ENCODE measurements at regions not wholly inside any gene's neighbourhood (a gene's known extent, or its start where the extent isn't known, plus 50 kb on each side); places are given as distances from the start of the nearest gene placed in this dataset.

- DNase-seq, result no peak
These were observed 285.1 kb downstream of the TNS1 start for GRCh38 chr2:217717646-217718045.

GRCh38 chr2:217715484-217715883 lies 287.3 kb downstream of the TNS1 start:
- no peak for DNase-seq

DNA sequence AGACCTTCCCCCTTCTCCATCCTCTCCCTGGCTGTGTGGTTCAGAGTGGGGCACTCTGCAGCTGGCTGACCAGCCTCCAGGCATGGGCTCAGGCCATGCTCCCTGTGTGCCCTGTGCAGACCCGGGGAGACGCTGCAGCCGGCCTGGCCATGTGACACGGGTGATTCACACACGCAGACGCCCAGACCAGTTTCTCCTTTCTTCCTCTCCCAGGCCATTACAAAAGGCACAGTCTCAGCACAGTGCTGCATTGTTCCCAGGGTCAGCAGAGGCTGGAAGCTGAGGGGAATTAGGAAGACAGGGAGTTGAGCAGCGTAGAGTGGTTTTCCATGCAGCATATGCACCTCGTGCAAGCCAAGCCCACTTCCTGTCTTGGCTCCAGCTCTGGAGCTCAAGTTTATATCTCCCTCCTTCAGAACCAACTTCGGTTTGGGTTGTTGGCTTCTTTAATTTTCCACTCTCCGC lies 288.5 kb downstream of the TNS1 start:
- DNase-seq, result no peak

GRCh38 chr2:217713395-217714286 lies 289.2 kb downstream of the TNS1 start:
- peak; percentile 72 for DNase-seq

- DNase-seq, result no peak
These were observed 290.4 kb downstream of the TNS1 start for GRCh38 chr2:217712431-217712830.

- no peak for DNase-seq
These were observed 291.6 kb downstream of the TNS1 start for GRCh38 chr2:217711188-217711587.

- DNase-seq, result no peak
These were observed 292.5 kb downstream of the TNS1 start for GRCh38 chr2:217710211-217710765.

DNA sequence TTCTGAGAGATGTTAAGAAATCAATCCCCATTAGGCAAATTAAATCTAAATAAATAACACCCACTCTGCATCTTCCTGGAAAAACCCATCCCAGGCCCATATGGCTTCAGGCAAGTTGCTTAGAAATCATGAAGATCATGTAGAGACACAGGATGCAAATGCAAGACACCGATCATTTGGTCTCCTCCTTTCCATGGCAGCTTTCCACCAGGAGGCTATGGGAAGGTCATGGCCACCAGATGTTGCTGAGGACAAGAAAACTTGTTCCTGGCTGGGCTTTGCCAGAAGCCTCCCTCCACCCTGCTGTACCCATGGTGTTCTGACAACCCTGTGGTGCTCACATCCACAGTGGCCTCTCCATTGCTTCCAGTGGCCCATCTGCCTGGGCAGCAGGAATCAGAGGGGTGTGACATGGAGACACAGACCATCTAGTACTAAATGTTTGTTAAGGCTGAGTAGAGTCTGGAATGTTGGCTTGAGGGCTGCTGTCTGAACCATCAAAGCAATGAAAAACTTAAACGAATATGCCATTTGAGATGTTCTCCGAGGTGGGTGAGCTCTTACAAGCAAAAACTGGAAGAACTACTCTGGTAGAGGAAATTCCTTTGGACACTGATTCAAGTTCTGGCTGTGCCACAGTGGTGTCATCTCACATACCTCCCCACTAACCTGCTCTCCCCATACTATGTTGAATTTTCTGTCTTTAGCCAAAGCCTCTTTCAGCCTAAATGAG lies 293.2 kb downstream of the TNS1 start:
- no peak for DNase-seq

DNA sequence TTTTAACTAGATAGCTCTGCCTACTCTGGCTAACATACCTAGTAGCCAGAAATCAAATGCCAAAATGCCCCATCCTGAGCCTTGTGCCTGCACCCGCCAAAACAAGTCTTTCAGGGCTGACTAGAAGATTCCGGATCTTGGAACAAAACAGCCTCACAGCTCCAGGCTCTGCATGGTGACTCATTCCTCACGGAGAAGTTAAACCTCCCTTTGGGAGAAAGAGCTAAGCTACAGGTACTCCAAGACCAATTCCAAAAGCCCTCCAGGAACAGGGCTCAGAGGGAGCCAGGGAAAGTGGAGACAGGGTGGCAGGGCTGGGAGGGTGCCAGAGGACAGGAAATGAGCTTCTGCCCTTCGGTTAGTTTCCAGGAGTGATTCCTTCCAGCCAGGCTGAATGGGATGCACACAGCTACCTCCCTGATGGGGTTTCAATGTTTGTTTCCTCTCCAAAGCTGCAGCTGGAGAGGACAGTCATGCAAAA lies 295.6 kb downstream of the TNS1 start:
- no peak for DNase-seq

GRCh38 chr2:217706513-217706912 lies 296.3 kb downstream of the TNS1 start:
- no peak for DNase-seq

DNA sequence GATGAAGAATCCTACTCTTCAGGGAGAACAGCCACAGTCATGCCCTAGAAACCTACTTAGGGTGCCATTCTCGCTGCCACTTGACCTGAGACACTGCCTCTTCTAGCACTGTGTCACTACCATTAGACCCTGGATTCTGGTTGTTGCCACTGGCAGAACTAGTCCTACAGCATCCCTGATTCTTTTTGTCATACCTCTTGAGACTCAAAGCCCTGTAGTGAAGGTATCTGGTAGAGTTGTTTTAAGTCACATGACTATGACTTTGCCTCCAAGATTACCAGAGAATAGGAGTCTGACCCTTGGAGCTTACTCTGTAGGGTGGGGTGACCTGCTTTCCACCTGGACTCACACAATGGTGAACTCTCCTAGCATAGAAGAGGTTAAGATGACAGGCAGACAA lies 296.7 kb downstream of the TNS1 start:
- no peak for DNase-seq

DNA sequence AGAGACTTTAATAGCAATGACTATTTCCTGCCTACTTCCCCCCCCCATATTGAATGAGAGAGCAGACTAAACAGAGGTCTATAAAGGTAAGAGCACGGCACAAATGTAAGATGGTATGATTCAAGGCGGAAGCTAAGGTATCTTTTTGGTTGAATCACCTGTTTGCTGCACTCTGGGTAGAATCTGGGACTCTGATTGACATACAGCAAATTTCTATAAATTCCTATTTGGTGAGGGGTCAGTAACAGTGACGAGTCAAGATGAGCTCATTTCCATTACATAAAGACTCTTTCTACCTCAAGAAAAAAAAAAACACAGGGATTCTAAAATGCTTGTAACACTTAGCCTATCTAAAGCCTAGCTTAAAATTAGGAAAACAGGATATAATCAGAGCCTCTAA lies 297.3 kb downstream of the TNS1 start:
- no peak for DNase-seq

DNA sequence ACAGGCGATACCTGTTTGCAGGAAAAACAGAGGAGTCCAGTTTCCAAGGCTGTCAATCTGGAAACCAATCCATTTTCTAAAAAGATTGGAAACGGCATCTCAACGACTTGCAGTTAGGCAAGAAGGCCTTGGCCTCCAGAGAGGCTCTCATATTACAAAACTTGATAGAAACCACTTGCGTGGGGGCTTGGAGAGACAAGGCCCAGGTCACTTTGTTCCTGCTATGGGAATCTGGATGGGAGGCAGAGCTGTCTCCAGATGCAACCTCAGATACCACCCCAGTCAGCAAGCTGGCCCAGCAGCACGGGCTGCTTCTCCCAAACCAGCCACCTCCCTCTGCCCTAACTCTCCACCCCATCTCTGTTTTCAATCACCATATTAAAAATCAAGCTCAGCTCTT lies 298.8 kb downstream of the TNS1 start:
- DNase-seq, result no peak

GRCh38 chr2:217703102-217703501 lies 299.7 kb downstream of the TNS1 start:
- DNase-seq, result no peak

DNA sequence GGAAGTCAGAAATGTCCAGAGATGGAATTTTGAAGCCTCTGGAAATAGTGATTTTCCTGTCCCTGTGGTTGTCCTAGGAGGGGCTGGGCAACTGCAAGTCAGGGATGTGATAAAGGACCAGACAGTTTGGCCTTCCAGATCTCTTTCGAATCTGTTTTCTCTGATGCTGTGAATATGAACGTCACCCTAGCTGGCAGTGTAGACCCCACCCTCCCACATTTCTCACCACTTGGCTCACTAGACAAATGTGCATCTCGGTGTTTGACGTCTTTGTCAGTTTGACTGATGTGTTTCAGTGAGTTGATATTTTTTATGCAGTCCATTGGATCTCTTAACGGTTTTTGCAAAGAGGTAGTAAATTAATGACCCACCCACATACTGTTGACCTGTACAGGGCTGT lies 301.2 kb downstream of the TNS1 start:
- no peak for DNase-seq

GRCh38 chr2:217698691-217699090 lies 304.1 kb downstream of the TNS1 start:
- no peak for DNase-seq

DNA sequence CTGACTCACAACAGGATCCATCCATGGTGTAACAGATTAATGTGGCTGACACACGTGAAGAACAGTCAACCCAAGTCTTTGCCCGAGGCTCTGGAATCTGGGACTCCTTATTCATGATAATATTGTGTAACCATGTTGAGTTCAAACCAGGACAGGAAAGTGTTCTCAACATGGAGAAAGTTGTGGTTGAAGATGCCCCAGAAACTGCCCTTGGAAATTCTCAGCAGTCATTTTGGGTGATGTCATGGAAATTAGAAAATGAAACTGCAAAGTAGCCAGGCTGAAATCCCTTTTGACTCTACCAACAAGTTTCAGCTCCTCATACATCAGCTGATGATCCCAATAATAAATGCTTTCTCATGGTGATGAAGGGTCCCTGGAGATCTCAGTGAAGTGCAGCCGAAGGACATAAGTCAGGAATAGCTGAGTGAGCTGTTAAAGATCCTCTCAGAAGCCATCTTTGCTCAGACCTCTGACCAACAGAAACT lies 307.7 kb downstream of the TNS1 start:
- DNase-seq, result no peak

- no peak for DNase-seq
These were observed 308.5 kb downstream of the TNS1 start for GRCh38 chr2:217694291-217694690.

DNA sequence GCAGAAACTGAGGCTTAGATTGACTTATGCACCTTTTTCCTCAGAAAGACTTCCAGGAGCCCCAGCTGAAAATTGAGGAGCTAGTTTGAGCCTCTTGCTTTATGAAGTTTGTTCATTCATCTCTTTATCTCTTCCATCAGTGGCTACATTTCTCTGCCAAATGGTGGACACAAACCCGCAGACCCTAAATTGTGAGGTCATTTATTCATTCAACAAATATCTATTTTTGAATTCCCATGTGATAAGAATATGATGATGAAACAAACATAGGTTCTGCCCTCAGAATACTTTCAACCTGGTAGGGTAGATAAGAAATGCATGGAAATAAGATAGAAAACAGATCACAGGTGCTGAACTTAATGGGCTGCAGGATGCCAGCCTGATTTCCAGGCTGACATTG lies 309.4 kb downstream of the TNS1 start:
- no peak for DNase-seq

DNA sequence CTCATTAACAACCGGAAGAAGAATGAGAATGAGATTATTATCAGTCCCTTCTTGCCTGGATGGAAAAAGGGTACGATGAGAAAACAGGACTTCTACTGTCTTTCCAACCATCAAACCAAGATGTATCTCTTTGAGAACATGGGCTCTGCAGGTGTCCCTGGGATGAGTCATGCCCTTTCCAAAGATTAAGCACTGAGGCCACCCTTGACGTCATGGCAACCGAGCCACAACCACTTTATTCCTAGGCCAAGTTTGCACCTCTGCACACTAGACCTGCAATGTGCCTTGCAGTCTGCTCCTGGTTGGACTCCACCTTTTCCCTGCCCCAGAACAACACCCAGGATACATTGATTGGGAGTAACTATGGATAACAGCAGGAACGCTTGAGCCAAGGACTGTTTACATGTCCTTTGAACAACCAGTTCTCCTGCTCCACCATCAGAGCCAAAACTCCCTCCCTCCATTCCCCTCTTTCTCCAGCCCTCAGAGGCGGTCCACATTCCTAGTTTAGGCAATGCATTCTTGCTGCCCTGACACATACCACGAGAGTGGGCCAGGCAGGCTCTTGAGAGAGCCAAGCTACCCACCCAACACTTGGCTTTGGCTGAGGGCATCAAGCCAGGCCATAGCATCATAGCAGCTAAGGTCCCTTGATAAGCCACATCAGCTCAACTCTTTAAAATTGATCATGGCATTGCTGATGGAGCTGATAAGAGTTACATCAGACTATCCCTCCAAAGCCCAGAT lies 310.7 kb downstream of the TNS1 start:
- DNase-seq, result no peak

- no peak for DNase-seq
These were observed 311.3 kb downstream of the TNS1 start for GRCh38 chr2:217691516-217691915.

DNA sequence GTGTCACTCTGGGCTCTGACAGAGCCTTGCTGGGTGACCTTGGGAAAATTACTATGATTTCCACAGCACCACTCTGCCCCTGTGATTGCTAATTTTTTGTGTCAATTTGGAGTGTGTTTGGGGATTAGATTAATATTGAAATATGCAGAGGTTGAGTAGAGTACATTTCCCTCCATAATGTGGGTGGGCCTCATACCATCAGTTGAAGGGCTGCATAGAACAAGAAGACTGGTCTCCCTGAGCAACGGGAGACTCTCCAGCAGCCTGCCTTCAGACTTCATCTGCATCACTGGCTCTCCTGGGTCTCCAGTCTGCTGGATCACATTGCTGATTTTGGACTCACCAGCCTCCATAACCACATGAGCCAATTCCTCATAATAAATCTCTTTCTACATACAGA lies 313.7 kb downstream of the TNS1 start:
- DNase-seq, result no peak

DNA sequence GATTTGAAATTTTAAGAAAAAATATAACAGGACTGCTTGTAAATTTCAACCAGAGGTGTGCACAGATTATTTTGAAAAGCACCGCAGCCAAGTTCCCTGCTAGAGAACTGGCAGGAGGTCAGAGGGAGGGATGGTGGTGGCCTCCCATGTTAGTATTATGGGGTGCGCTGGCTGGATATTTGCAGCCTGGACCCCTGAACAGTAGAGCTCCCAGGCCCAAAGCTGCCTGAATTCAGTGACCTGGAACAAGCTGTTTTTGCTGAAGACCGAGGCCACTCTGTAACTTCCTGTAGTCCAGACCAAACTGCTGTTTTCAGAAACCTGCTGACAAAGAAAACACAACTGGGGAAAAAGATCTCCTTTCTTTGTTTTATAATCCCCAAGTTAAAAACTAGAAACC lies 314.3 kb downstream of the TNS1 start:
- no peak for DNase-seq
